HG02884 (cell line): ENCODE measurements at regions not wholly inside any gene's neighbourhood (a gene's known extent, or its start where the extent isn't known, plus 50 kb on each side); places are given as distances from the start of the nearest gene placed in this dataset.

Source experiments
- ATAC-seq: cut with Tn5 transposase; IDR thresholded peaks from one replicate; pipeline ENCODE4 v1.9.1; 2021; ENCODE audit warnings: mild to moderate bottlenecking, moderate library complexity; ENCODE audit not compliant: unreplicated experiment

DNA sequence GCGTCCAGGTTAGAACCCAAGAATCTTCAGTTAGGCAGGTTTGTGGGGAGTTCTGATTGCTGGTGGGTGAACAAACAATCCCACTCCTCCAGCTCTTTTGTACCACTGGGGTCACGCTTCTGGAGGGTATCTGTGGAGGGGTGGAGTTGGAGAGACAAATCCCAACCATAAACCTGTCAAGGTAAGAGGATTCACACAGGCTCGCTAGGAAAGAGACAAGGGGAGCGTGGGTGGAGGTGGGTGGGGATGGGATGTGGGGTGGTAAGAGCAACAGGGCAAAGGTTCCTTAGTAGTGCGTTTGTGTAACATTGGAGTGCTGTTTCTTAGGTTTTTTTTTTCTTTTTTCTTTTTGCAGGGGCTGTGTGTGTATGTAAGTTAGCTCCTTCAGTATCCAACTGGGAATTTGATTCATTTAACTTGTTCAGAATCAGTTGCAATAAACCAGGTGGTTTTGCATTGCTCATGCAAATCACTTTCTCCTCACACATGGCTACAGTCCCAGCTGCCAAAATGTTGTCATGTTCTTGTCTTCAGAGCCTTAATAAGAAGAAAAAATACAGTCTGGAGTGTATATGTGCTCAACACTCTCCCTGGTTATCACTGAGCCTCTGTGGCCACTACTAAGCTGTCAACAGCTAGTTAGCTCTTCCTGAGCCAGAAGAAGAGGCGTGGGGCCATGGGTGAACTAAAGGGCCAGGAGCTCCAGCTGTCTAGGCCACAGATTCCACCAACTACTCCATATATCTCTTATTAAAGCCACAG, 164.0 kb upstream of the RAD23B start:
- no peak for ATAC-seq

GRCh38 chr9:107119735-107120134, 163.3 kb upstream of the RAD23B start:
- no peak for ATAC-seq

- no peak for ATAC-seq
These were observed 159.7 kb upstream of the RAD23B start for GRCh38 chr9:107123389-107123788.

DNA sequence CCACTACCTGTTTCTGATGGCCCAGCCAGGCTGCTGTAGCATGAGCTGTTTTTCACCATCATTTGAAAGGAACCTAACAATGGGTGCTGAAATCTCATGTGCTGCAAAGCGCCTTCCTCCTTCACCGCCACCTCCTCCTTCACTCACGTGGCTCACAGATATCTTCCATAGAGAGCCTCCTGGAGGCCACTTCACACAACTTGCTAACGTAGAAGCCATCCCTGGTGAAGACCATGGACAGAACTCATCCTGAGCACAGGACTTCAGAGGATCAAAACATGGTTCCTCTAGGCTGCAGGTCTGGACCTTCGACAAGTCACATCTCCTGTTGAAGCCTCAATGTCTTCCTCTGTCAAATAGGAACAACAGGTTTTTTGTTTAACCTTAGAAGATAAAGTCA, 155.5 kb upstream of the RAD23B start:
- ATAC-seq, result no peak

- no peak for ATAC-seq
These were observed 151.8 kb upstream of the RAD23B start for GRCh38 chr9:107131108-107131799.

- ATAC-seq, result no peak
These were observed 146.8 kb upstream of the RAD23B start for GRCh38 chr9:107136296-107136695.

- ATAC-seq, result peak; percentile 58
These were observed 145.4 kb upstream of the RAD23B start for GRCh38 chr9:107137495-107138202.

DNA sequence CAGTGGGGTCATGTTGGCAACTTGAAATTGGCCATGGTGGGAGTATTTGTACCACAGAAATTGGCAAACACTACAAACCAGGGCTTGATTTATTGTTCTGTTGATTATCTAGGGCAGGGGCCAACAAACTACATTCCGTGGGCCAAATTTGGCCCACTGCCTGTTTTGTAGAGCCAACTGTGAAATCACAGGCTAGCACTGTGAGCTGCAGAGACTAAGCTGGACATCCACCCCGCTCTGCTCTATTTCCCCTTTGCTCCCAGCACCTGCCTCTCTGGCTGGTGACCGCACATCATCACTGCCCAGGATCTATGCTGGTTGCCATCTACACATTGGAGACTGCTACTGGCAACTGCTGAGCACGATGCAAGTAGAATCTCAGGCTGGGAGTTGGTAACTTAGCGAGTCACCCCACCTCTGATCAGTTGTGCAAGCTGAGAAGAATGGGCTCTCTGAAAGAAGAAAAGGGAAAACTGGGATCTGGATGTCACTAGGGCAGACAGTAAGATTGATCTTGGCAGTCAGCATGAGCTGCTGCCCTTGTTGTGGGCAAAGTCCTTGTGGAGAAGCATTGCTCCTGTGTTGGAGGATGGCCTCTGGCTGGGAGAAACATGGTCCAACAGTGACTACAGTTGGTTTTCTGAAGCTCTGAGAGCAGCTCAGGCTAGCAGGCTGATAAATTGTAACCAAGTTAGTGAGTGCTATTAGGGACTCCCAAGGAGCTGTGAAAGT, 144.7 kb upstream of the RAD23B start:
- ATAC-seq, result no peak

GRCh38 chr9:107141967-107142366, 141.1 kb upstream of the RAD23B start:
- ATAC-seq, result no peak

DNA sequence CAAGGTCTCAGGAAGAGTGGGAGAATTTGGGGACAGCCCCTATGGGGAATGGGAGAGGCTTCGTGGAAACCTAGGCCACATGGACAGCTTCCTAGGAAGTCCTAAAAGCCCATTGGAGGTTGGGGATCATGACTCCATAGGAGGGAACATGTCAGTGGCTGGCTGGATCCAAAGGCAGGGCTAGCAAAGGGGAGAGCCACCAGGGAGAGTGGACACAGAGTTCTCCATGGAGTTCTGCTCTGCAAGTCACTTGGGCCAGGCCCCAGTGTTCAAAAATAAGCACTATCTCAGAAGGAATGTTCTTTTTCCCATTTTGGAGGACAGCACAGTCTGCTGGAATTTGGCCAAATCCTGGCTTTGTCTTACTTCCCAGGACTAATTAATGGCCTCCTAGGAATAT, 140.6 kb upstream of the RAD23B start:
- ATAC-seq, result no peak

DNA sequence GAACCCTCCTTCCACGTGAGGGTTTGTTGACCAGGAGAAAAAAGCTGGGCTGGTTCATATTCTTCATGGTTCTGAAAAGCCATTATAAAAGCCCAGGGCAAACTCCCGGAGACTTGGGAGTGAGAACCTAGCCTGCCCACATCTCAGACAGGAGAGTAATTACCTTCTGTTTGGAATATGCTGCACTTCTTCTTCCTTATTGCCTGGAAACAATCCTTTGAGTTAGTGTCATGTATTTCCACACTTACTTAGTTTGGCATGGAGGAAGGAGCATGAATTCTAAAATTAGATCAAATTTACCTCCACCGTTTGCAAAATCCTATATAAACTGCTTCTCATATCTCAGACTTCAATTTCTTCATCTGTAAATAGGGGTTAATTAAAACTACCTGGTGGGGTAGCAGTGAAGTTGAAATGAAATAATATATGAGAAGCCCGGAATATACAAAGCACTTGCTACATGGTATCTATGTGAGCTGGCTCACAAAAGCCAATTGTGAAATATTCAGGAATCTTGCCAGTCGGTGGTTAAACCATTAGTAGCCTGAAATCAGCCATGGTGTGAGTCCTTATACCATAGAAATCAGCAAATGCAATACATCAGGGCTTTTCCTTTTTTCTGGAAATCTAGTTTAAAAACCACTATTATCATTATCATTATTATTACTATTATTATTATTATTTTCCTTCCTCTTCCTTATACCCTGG, 140.0 kb upstream of the RAD23B start:
- ATAC-seq, result no peak

DNA sequence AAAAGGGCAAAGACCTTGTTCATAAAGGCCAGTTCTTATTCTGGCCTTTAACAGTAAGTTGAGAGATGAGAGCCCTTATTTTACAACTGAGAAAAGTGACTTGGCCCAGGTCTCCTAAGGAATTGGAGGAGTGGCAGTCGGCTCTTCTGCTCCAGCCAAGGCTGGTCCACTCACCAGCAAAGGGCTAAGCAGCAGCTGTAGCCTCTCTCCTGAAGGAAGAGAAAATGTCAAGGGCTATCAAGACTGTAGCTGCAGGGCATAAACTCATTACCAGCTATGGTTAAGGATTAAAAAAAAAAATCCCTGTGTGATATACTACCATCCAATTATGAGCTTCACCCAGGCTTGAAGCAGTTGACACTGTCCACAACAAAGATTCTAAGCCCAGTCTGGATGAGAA, 138.6 kb upstream of the RAD23B start:
- no peak for ATAC-seq

DNA sequence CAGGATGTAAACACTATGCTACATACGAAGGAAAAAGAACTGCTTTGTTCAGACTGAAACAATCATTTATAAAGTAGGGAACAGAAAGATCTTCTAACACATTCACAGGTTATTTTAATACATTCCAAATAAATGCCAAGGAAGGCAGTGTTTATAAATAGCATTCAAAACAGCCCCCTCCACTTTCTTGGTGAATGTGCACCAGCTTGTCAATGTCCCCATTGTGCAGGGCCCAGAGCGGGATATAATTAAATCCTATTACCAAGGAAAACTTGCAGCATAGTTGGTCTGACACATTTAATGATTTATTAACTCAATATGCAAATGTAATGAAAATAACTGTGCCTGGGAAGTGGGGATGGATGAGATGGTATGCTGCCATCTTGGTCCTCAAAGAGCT, 135.9 kb upstream of the RAD23B start:
- no peak for ATAC-seq

- no peak for ATAC-seq
These were observed 134.9 kb upstream of the RAD23B start for GRCh38 chr9:107148216-107148615.

- ATAC-seq, result no peak
These were observed 133.3 kb upstream of the RAD23B start for GRCh38 chr9:107149756-107150155.

DNA sequence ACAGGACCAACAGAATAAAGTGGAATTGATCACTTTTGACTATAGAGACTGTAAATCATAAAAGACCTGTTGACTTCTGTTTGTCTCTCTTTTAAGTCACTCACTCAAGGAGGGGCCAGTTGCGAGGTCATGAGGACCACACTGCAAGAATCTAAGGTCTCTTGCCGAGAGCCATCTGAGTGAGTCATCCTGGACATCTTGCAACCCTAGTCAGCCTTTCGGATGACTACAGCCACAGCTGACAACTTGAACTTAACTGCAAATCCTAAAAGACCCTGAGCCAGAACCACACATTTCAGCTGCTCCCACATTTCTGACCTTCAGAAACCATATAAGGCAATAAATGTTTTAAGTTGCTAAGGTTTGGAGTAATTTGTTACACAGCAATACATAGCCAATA, 129.7 kb upstream of the RAD23B start:
- ATAC-seq, result no peak

- no peak for ATAC-seq
These were observed 128.8 kb upstream of the RAD23B start for GRCh38 chr9:107154291-107154690.

GRCh38 chr9:107154766-107155165, 128.3 kb upstream of the RAD23B start:
- no peak for ATAC-seq

DNA sequence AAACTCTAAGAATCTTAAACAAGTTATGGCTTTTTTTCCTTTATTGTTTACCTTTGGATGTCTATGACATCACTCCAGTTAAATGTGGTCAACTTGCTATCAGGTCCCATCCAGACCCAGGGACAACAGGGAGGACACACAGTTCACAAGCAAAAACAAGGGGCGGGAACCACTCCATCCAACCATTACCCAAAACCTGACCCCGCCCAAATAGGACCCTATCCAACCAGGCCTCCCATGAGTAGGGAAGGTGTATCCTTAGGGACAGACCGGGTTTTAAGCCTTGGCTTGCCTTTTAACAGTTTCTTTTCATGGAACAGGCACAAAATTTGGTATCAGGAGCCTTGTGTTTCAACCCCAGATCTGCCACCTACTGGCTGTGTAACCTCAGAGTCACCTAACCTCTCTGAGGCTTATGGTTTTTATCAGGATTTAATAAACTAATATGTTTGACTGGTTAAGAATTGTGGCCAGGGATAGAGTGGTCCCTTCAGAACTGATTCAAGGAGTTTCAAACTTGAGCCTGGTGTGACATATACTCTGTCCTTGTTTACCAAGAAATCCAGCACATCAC, 127.7 kb upstream of the RAD23B start:
- ATAC-seq, result no peak

DNA sequence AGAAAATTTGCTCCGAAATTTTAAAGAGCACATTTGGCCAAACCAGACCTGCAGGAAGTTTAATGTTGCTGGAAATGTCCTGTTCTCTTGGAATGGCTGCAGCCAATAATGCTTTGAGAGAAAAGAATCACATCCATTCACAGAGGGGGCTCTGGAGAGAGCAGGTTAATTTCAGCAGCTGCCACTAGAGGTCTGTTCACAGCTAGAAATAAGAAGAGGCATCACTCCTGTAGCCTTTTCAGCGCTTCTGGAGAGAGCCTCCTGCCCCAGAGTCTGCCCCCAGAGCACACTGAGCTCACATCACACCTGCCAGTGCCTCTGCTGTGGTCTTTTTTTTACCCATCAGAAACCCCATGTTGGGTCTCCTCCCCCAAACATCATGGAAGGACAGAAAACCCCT, 124.8 kb upstream of the RAD23B start:
- peak; percentile 69 for ATAC-seq
